BLaER1 (cell line): ENCODE measurements at regions not wholly inside any gene's neighbourhood (a gene's known extent, or its start where the extent isn't known, plus 50 kb on each side); places are given as distances from the start of the nearest gene placed in this dataset.
"Not testable (repeated sequence)": the region's sequence is repeated elsewhere in the genome, so short reads cannot be mapped to it uniquely, and the experiment has no call there.

ENCODE experiments used
- H3K27ac ChIP-seq: shearing (Covaris generic); formaldehyde crosslinking; 2 replicates; pipeline ENCODE4 v1.8.1; 2022
- H3K27me3 ChIP-seq: shearing (Covaris generic); formaldehyde crosslinking; 2 replicates; pipeline ENCODE4 v1.8.1; 2022
- H3K36me3 ChIP-seq: shearing (Covaris generic); formaldehyde crosslinking; 2 replicates; pipeline ENCODE4 v1.8.1; 2022
- H3K4me1 ChIP-seq: shearing (Covaris generic); formaldehyde crosslinking; 2 replicates; pipeline ENCODE4 v1.8.1; 2022
- H3K4me2 ChIP-seq: shearing (Covaris generic); formaldehyde crosslinking; 2 replicates; pipeline ENCODE4 v1.8.1; 2022
- H3K4me3 ChIP-seq: shearing (Covaris generic); formaldehyde crosslinking; 2 replicates; pipeline ENCODE4 v1.8.1; 2022
- H3K9ac ChIP-seq: shearing (Covaris generic); formaldehyde crosslinking; 2 replicates; pipeline ENCODE4 v1.8.1; 2022
- H3K9me3 ChIP-seq: shearing (Covaris generic); formaldehyde crosslinking; 2 replicates; pipeline ENCODE4 v1.8.1; 2022
- H4K20me1 ChIP-seq: shearing (Covaris generic); formaldehyde crosslinking; 2 replicates; pipeline ENCODE4 v1.8.1; 2022
- Cebpa-rat ChIP-seq: shearing (Covaris generic); IDR thresholded peaks from 2 replicates; pipeline ENCODE4 v1.8.1; 2022

GRCh38 chr7:112540839-112541577 lies 60.2 kb downstream of the LSMEM1 start:
- Histone ChIP-seq H3K9me3 (no peaks in the 10 kb centered on the region), H3K36me3 (no peaks in the 10 kb centered on the region), H4K20me1 (no peaks in the 10 kb centered on the region), H3K9ac (no peak overlapping the region), H3K27me3 (no peaks in the 10 kb centered on the region), H3K4me3 (no peak overlapping the region), H3K4me1 (no peaks in the 10 kb centered on the region), H3K4me2 (no peak overlapping the region), H3K27ac (no peak overlapping the region)
- TF ChIP-seq Cebpa-rat: no peak

- Histone ChIP-seq H3K9me3 (no peaks in the 10 kb centered on the region), H3K9ac (no peak overlapping the region), H4K20me1 (no peaks in the 10 kb centered on the region), H3K4me1 (no peaks in the 10 kb centered on the region), H3K27ac (no peak overlapping the region), H3K4me3 (no peak overlapping the region), H3K27me3 (no peaks in the 10 kb centered on the region), H3K4me2 (no peak overlapping the region), H3K36me3 (no peaks in the 10 kb centered on the region)
- no peak for TF ChIP-seq Cebpa-rat
Observed at GRCh38 chr7:112546723-112547513, 66.1 kb downstream of the LSMEM1 start.

- H3K9me3 ChIP-seq: no peaks in the 10 kb centered on the region
Observed at GRCh38 chr7:112547916-112548315, 67.1 kb downstream of the LSMEM1 start.

GRCh38 chr7:112550468-112551060 lies 69.8 kb downstream of the LSMEM1 start:
- H4K20me1 ChIP-seq: no peaks in the 10 kb centered on the region

More at GRCh38 chr7:112547916-112548315, 67.1 kb downstream of the LSMEM1 start:
- no peaks in the 10 kb centered on the region for H3K36me3 ChIP-seq
- no peak overlapping the region for H3K4me2 ChIP-seq
- H3K27me3 ChIP-seq: no peaks in the 10 kb centered on the region
- H3K4me3 ChIP-seq: no peak overlapping the region
- no peak overlapping the region for H3K27ac ChIP-seq
- no peaks in the 10 kb centered on the region for H4K20me1 ChIP-seq
- no peak overlapping the region for H3K9ac ChIP-seq
- no peak for TF ChIP-seq Cebpa-rat
- no peaks in the 10 kb centered on the region for H3K4me1 ChIP-seq

GRCh38 chr7:112551521-112551920 lies 70.7 kb downstream of the LSMEM1 start:
- H3K9ac ChIP-seq, H3K4me1 ChIP-seq, H3K27me3 ChIP-seq, H3K27ac ChIP-seq, H3K4me2 ChIP-seq, H3K9me3 ChIP-seq, H4K20me1 ChIP-seq, H3K4me3 ChIP-seq, H3K36me3 ChIP-seq: not testable (repeated sequence)

More at GRCh38 chr7:112550468-112551060, 69.8 kb downstream of the LSMEM1 start:
- Histone ChIP-seq H3K4me1 (no peaks in the 10 kb centered on the region), H3K36me3 (no peaks in the 10 kb centered on the region), H3K27ac (no peak overlapping the region), H3K4me2 (no peak overlapping the region), H3K9me3 (no peaks in the 10 kb centered on the region), H3K9ac (no peak overlapping the region), H3K4me3 (no peak overlapping the region), H3K27me3 (no peaks in the 10 kb centered on the region)
- no peak for TF ChIP-seq Cebpa-rat

- Histone ChIP-seq H3K9ac (no peak overlapping the region), H3K27ac (no peak overlapping the region), H3K9me3 (no peaks in the 10 kb centered on the region), H3K27me3 (no peaks in the 10 kb centered on the region), H3K4me3 (no peak overlapping the region), H3K36me3 (no peaks in the 10 kb centered on the region), H4K20me1 (no peaks in the 10 kb centered on the region), H3K4me1 (no peaks in the 10 kb centered on the region), H3K4me2 (no peak overlapping the region)
- TF ChIP-seq Cebpa-rat: no peak
Observed at GRCh38 chr7:112554591-112554990, 73.8 kb downstream of the LSMEM1 start.

- Histone ChIP-seq H3K4me2 (no peak overlapping the region), H3K27ac (no peak overlapping the region), H3K9me3 (no peaks in the 10 kb centered on the region), H3K36me3 (no peaks in the 10 kb centered on the region), H3K4me3 (no peak overlapping the region), H3K4me1 (no peaks in the 10 kb centered on the region), H3K9ac (no peak overlapping the region), H3K27me3 (no peaks in the 10 kb centered on the region), H4K20me1 (no peaks in the 10 kb centered on the region)
- TF ChIP-seq Cebpa-rat: no peak
Observed at GRCh38 chr7:112556633-112557032, 75.8 kb downstream of the LSMEM1 start.

- H3K4me1 ChIP-seq: no peaks in the 10 kb centered on the region; the same call in 1 of the 2 replicates
- H3K4me3 ChIP-seq: no peak overlapping the region
- no peak overlapping the region for H3K9ac ChIP-seq
- no peaks in the 10 kb centered on the region for H3K27me3 ChIP-seq
- no peaks in the 10 kb centered on the region for H4K20me1 ChIP-seq
- H3K36me3 ChIP-seq: no peaks in the 10 kb centered on the region
- no peaks in the 10 kb centered on the region for H3K9me3 ChIP-seq
- no peak overlapping the region for H3K27ac ChIP-seq
- H3K4me2 ChIP-seq: no peak overlapping the region
- TF ChIP-seq Cebpa-rat: no peak
Observed at GRCh38 chr7:112566442-112567324, 85.9 kb downstream of the LSMEM1 start.

- Histone ChIP-seq H3K4me3 (no peak overlapping the region), H3K27me3 (no peaks in the 10 kb centered on the region), H3K4me2 (no peak overlapping the region), H3K9ac (no peak overlapping the region), H3K27ac (no peak overlapping the region), H4K20me1 (no peaks in the 10 kb centered on the region), H3K4me1 (peaks cover 7% of the 10 kb centered on the region), H3K36me3 (no peaks in the 10 kb centered on the region), H3K9me3 (no peaks in the 10 kb centered on the region)
- no peak for TF ChIP-seq Cebpa-rat
Observed at GRCh38 chr7:112567388-112567787, 86.6 kb downstream of the LSMEM1 start.
